H9 (cell line): ENCODE measurements at regions not wholly inside any gene's neighbourhood (a gene's known extent, or its start where the extent isn't known, plus 50 kb on each side); places are given as distances from the start of the nearest gene placed in this dataset.

Experiments used
- DNase-seq: peaks from one replicate; pipeline ENCODE4 v3.0.0-alpha.2; 2017
- H2AFZ ChIP-seq: one replicate; pipeline ENCODE4 v1.6.1; 2013; ENCODE audit warnings: mild to moderate bottlenecking, low read length, control low read depth, moderate library complexity
- H2AK5ac ChIP-seq: 2 replicates; pipeline ENCODE4 v1.6.1; 2013; ENCODE audit warnings: low read length, control low read depth, mixed read lengths; ENCODE audit not compliant: insufficient read length
- H2BK120ac ChIP-seq: one replicate; pipeline ENCODE4 v1.6.1; 2013; ENCODE audit warnings: low read depth, mild to moderate bottlenecking, low read length, control low read depth, inconsistent platforms; ENCODE audit not compliant: poor library complexity, severe bottlenecking
- H2BK12ac ChIP-seq: 2 replicates; pipeline ENCODE4 v1.6.1; 2013; ENCODE audit warnings: low read length, control low read depth, mixed read lengths, low read depth; ENCODE audit not compliant: insufficient read length
- H2BK15ac ChIP-seq: 2 replicates; pipeline ENCODE4 v1.6.1; 2013; ENCODE audit warnings: low read depth, low read length, control low read depth
- H2BK20ac ChIP-seq: one replicate; pipeline ENCODE4 v1.6.1; 2013; ENCODE audit warnings: low read depth, mild to moderate bottlenecking, low read length, control low read depth, inconsistent platforms; ENCODE audit not compliant: poor library complexity, severe bottlenecking
- H2BK5ac ChIP-seq: 2 replicates; pipeline ENCODE4 v1.6.1; 2013; ENCODE audit warnings: low read length, control low read depth, mixed read lengths; ENCODE audit not compliant: insufficient read length
- H3K14ac ChIP-seq: 2 replicates; pipeline ENCODE4 v1.6.1; 2013; ENCODE audit warnings: low read length, control low read depth; ENCODE audit not compliant: insufficient read depth
- H3K18ac ChIP-seq: 2 replicates; pipeline ENCODE4 v1.6.1; 2013; ENCODE audit warnings: low read depth, mild to moderate bottlenecking, mixed read lengths, low read length, control low read depth; ENCODE audit not compliant: insufficient read length
- H3K23ac ChIP-seq: 2 replicates; pipeline ENCODE4 v1.6.1; 2013; ENCODE audit warnings: low read length, control low read depth, mixed read lengths, low read depth; ENCODE audit not compliant: insufficient read length
- H3K23me2 ChIP-seq: 2 replicates; pipeline ENCODE4 v1.6.1; 2013; ENCODE audit warnings: low read depth, mild to moderate bottlenecking, mixed read lengths, low read length, control low read depth; ENCODE audit not compliant: insufficient read length, poor library complexity, severe bottlenecking
- H3K27ac ChIP-seq: 2 replicates; pipeline ENCODE4 v1.5.1; 2013; ENCODE audit warnings: low read length, control low read depth, mixed read lengths, low read depth; ENCODE audit not compliant: insufficient read length
- H3K27me3 ChIP-seq: 2 replicates; pipeline ENCODE4 v1.6.1; 2013; ENCODE audit warnings: low read length, control low read depth, inconsistent platforms; ENCODE audit not compliant: insufficient read depth
- H3K4ac ChIP-seq: 2 replicates; pipeline ENCODE4 v1.6.1; 2013; ENCODE audit warnings: low read depth, mild to moderate bottlenecking, control low read depth, inconsistent platforms, low read length, moderate library complexity
- H3K4me1 ChIP-seq: 2 replicates; pipeline ENCODE4 v1.6.1; 2013; ENCODE audit warnings: low read length, control low read depth, inconsistent platforms; ENCODE audit not compliant: insufficient read depth
- H3K4me2 ChIP-seq: 2 replicates; pipeline ENCODE4 v1.6.1; 2013; ENCODE audit warnings: low read length, control low read depth, mixed read lengths; ENCODE audit not compliant: insufficient read length, insufficient read depth
- H3K56ac ChIP-seq: 2 replicates; pipeline ENCODE4 v1.6.1; 2013; ENCODE audit warnings: low read depth, mild to moderate bottlenecking, mixed read lengths, low read length, control low read depth; ENCODE audit not compliant: insufficient read length
- H3K79me1 ChIP-seq: 2 replicates; pipeline ENCODE4 v1.6.1; 2013; ENCODE audit warnings: low read depth, mild to moderate bottlenecking, moderate library complexity, low read length, control low read depth, inconsistent platforms; ENCODE audit not compliant: insufficient read depth, poor library complexity, severe bottlenecking
- H3K79me2 ChIP-seq: 2 replicates; pipeline ENCODE4 v1.6.1; 2013; ENCODE audit warnings: low read length, control low read depth, inconsistent platforms; ENCODE audit not compliant: insufficient read depth
- H3K9ac ChIP-seq: 2 replicates; pipeline ENCODE4 v1.6.1; 2013; ENCODE audit warnings: low read length, control low read depth, mixed read lengths; ENCODE audit not compliant: insufficient read length; ENCODE audit errors: extremely low read depth
- H3K9me3 ChIP-seq: one replicate; pipeline ENCODE4 v1.6.1; 2013; ENCODE audit warnings: low read depth, low read length, inconsistent platforms; ENCODE audit not compliant: control insufficient read depth
- H3T11ph ChIP-seq: one replicate; pipeline ENCODE4 v1.6.1; 2013; ENCODE audit warnings: mild to moderate bottlenecking, low read length, control low read depth, inconsistent platforms
- H4K20me1 ChIP-seq: one replicate; pipeline ENCODE4 v1.6.1; 2013; ENCODE audit not compliant: control insufficient read depth, insufficient read length, insufficient read depth
- H4K5ac ChIP-seq: 2 replicates; pipeline ENCODE4 v1.6.1; 2013; ENCODE audit warnings: low read depth, mild to moderate bottlenecking, mixed read lengths, low read length, control low read depth; ENCODE audit not compliant: insufficient read length
- H4K8ac ChIP-seq: replicated peaks from 2 replicates; pipeline ENCODE4 v1.6.1; 2013; ENCODE audit warnings: low read length, control low read depth, mixed read lengths, low read depth; ENCODE audit not compliant: insufficient read length
- H4K91ac ChIP-seq: 2 replicates; pipeline ENCODE4 v1.6.1; 2013; ENCODE audit warnings: low read depth, mild to moderate bottlenecking, moderate library complexity, mixed read lengths, low read length, control low read depth; ENCODE audit not compliant: insufficient read length
- H3K27ac Mint-ChIP-seq, 3 experiments: 2 replicates in 2 of 3; 3 replicates in 1 of 3; pipeline ENCODE4 v1.8.0; 2020 to 2021; ENCODE audit warnings: mixed read lengths in 3 of 3, mild to moderate bottlenecking in 1 of 3, moderate library complexity in 1 of 3
- H3K27me3 Mint-ChIP-seq: 2 replicates; pipeline ENCODE4 v1.8.0; 2021; ENCODE audit warnings: low read depth, mild to moderate bottlenecking, moderate library complexity, mixed read lengths
- H3K36me3 Mint-ChIP-seq, 3 experiments: 2 replicates in 2 of 3; 3 replicates in 1 of 3; pipeline ENCODE4 v1.8.0; 2020 to 2021; ENCODE audit warnings: low read depth in 3 of 3, mixed read lengths in 3 of 3; ENCODE audit not compliant: insufficient read depth in 1 of 3
- H3K4me1 Mint-ChIP-seq, 2 experiments: 2 replicates each; pipeline ENCODE4 v1.8.0; 2020; ENCODE audit warnings: mixed read lengths in 2 of 2
- H3K4me3 Mint-ChIP-seq, 2 experiments: 2 replicates in 1 of 2; 3 replicates in 1 of 2; pipeline ENCODE4 v1.8.0; 2020 to 2021; ENCODE audit warnings: mild to moderate bottlenecking in 2 of 2, mixed read lengths in 2 of 2, moderate library complexity in 1 of 2
- H3K9me3 Mint-ChIP-seq, 2 experiments: 2 replicates in 1 of 2; 3 replicates in 1 of 2; pipeline ENCODE4 v1.8.0; 2020; ENCODE audit warnings: mild to moderate bottlenecking in 2 of 2, mixed read lengths in 2 of 2, moderate library complexity in 1 of 2
- CTCF ChIP-seq: fragments of 200-600 bp; sonication (generic); conservative IDR thresholded peaks from 3 replicates; pipeline ENCODE4 v1.8.0; 2021; ENCODE audit warnings: antibody characterized with exemption, mild to moderate bottlenecking
- WGBS: extraction: QIAGEN DNeasy Blood & Tissue Kit; methylation state at CpG from one replicate; pipeline ENCODE4 v1.1.7; 2013; ENCODE audit warnings: missing lambda C conversion rate, low lambda C conversion rate, mixed read lengths; ENCODE audit not compliant: insufficient read length; ENCODE audit errors: extremely low coverage; 5-methylcytosine and 5-hydroxymethylcytosine counted together

- Histone ChIP-seq H3T11ph (no peak overlapping the region), H2AK5ac (no peak overlapping the region), H3K4me2 (no peak overlapping the region), H2AFZ (no peak overlapping the region), H3K14ac (no peak overlapping the region), H4K5ac (no peak overlapping the region), H3K27ac (no peak overlapping the region), H3K79me1 (no peaks in the 10 kb centered on the region), H2BK15ac (no peak overlapping the region), H3K4ac (no peak overlapping the region), H2BK5ac (no peak overlapping the region), H4K20me1 (no peaks in the 10 kb centered on the region), H4K91ac (no peak overlapping the region), H3K56ac (no peak overlapping the region), H4K8ac (no peak overlapping the region), H3K9me3 (no peaks in the 10 kb centered on the region), H2BK120ac (no peak overlapping the region), H3K18ac (no peak overlapping the region), H2BK12ac (no peak overlapping the region), H3K9ac (no peak overlapping the region), H3K27me3 (no peaks in the 10 kb centered on the region), H3K79me2 (no peaks in the 10 kb centered on the region), H3K23me2 (no peaks in the 10 kb centered on the region), H3K4me1 (no peaks in the 10 kb centered on the region), H3K23ac (no peak overlapping the region), H2BK20ac (no peak overlapping the region)
- H3K27ac Mint-ChIP-seq, result no peak overlapping the region
- no peaks in the 10 kb centered on the region for H3K36me3 Mint-ChIP-seq
- no peak for DNase-seq
- H3K4me3 Mint-ChIP-seq, result no peak overlapping the region
- no peaks in the 10 kb centered on the region for H3K9me3 Mint-ChIP-seq
- WGBS, result no CpG with 5 or more reads among the region's 3 CpGs
- peaks cover 31% of the 10 kb centered on the region for H3K27me3 Mint-ChIP-seq
- no peak for TF ChIP-seq CTCF
- H3K4me1 Mint-ChIP-seq, result peaks cover 4 to 5% of the 10 kb centered on the region in 2 experiments; a peak in 1 of 4 replicates
These were observed 107.6 kb upstream of the STK26 start for GRCh38 chrX:131915488-131915887.
